ENCODE measurements at regions not wholly inside any gene's neighbourhood (a gene's known extent, or its start where the extent isn't known, plus 50 kb on each side); places are given as distances from the start of the nearest gene placed in this dataset.

DNA sequence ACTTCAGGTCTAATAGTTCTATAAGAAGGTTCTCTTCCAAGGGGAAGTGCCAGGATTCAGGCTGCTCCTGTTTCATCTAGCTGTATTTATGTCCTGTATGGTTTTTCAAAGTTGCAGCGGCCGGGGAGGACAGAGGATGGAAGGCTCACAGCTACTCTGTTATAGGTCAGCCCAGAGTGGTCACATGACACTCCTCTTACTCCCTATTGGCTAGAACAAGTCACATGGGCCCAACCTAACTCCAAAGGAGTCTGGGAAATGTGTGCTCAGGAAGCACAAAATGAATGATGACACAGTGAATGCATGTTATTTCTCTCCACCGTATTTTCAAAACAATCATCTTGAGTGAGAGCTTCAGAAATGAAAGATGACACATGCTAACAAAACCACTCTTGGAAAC is 645.1 kb upstream of the RBFOX1 start:
- intact Hi-C loops (cut with micrococcal nuclease; ENCODE audit: unreplicated experiment), result loop anchor here (10.0 kb wide), 1 partner anchor 1487 kb away; no protein-coding TSS in a partner anchor
- H2AFZ ChIP-seq (ENCODE audit: low read length), result no peak overlapping the region
- H4K20me1 ChIP-seq (ENCODE audit: insufficient read depth, low read length), result no peaks in the 10 kb centered on the region
- no TSS peak for BruUV-seq (replicated peaks)
- ChIA-PET CTCF (ENCODE audit: unreplicated experiment) (no interaction called here), POLR2A (no interaction called here)
- H3K36me3 ChIP-seq (ENCODE audit: insufficient read depth, low read length), result no peaks in the 10 kb centered on the region
- no peaks in the 10 kb centered on the region for H3K9me2 ChIP-seq (ENCODE audit: insufficient read depth, low read length)
- H3K79me2 ChIP-seq (ENCODE audit: insufficient read depth, low read depth, low read length), result no peaks in the 10 kb centered on the region
- H3K9me3 ChIP-seq (ENCODE audit: low read length), result no peaks in the 10 kb centered on the region
- DNase-seq (ENCODE audit: low spot score), result no peak
- H3K4me2 ChIP-seq (ENCODE audit: low read length), result no peak overlapping the region
- no peak overlapping the region for H3K27ac ChIP-seq (ENCODE audit: low read depth, low read length, poor library complexity, severe bottlenecking)
- TF ChIP-seq EZH2phosphoT487 (IDR thresholded peaks at IDR 0.05; ENCODE audit: borderline replicate concordance, low read depth, low read length), result no peak
- no peak for TF ChIP-seq CTCF (conservative IDR thresholded peaks at IDR 0.05; ENCODE audit: low read length)
- no peaks in the 10 kb centered on the region for H3K4me1 ChIP-seq (ENCODE audit: insufficient read depth, low read length, poor library complexity, severe bottlenecking)
- no peak overlapping the region for H3K4me3 ChIP-seq (ENCODE audit: low read depth, low read length, poor library complexity, severe bottlenecking)

DNA sequence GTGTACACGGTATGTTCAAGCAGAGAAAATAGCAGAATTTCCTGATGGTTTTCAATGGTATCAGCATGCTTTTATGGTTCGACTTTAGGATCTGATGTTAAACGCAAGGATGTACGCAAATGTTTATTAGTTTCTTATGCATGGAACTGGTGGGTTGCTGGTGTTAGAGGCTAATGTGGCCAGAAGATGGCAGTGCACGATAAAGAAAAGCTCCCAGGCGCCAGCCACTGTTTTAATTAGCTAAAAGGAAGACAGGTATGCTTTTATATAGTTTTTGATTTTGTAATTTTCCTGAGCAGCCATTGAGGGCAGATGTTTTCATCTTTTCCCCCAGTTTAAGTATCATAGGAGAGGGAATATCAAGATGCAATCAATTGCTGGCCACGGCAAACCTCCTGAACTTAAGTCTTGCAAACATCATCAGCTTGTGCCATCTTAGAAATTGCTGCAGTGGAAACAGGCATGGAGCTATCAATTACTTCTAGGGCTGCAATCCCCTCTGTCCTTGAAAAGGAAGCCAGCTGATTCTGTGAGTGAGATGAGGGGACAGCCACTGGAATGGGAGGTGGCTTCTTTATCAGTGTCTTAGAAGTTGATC is 648.5 kb upstream of the RBFOX1 start:
- no peaks in the 10 kb centered on the region for H3K9me2 ChIP-seq (ENCODE audit: insufficient read depth, low read length)
- H3K79me2 ChIP-seq (ENCODE audit: insufficient read depth, low read depth, low read length), result no peaks in the 10 kb centered on the region
- H3K36me3 ChIP-seq (ENCODE audit: insufficient read depth, low read length), result no peaks in the 10 kb centered on the region
- H4K20me1 ChIP-seq (ENCODE audit: insufficient read depth, low read length), result no peaks in the 10 kb centered on the region
- no peaks in the 10 kb centered on the region for H3K9me3 ChIP-seq (ENCODE audit: low read length)
- H3K4me2 ChIP-seq (ENCODE audit: low read length), result no peak overlapping the region
- no TSS peak for BruUV-seq (replicated peaks)
- H3K27ac ChIP-seq (ENCODE audit: low read depth, low read length, poor library complexity, severe bottlenecking), result no peak overlapping the region
- H3K4me1 ChIP-seq (ENCODE audit: insufficient read depth, low read length, poor library complexity, severe bottlenecking), result no peaks in the 10 kb centered on the region
- ChIA-PET POLR2A (interaction anchor here (0.5 kb wide), 1 partner anchor 1606 kb away, joined by 3 read pairs; no protein-coding TSS in a partner anchor), CTCF (ENCODE audit: unreplicated experiment) (no interaction called here)
- no peak overlapping the region for H3K4me3 ChIP-seq (ENCODE audit: low read depth, low read length, poor library complexity, severe bottlenecking)
- TF ChIP-seq EZH2phosphoT487 (IDR thresholded peaks at IDR 0.05; ENCODE audit: borderline replicate concordance, low read depth, low read length), result no peak
- peak; percentile 82 for TF ChIP-seq CTCF (conservative IDR thresholded peaks at IDR 0.05; ENCODE audit: low read length)
- peak; percentile 35 for DNase-seq (ENCODE audit: low spot score)
- intact Hi-C loops (cut with micrococcal nuclease; ENCODE audit: unreplicated experiment), result loop anchor here (10.0 kb wide), 1 partner anchor 1491 kb away; no protein-coding TSS in a partner anchor
- H2AFZ ChIP-seq (ENCODE audit: low read length), result no peak overlapping the region

GRCh38 chr16:6682142-6682811 is 650.4 kb upstream of the RBFOX1 start:
- H3K4me2 ChIP-seq (ENCODE audit: low read length), result no peak overlapping the region
- no peaks in the 10 kb centered on the region for H3K4me1 ChIP-seq (ENCODE audit: insufficient read depth, low read length, poor library complexity, severe bottlenecking)
- no peaks in the 10 kb centered on the region for H3K9me2 ChIP-seq (ENCODE audit: insufficient read depth, low read length)
- H3K36me3 ChIP-seq (ENCODE audit: insufficient read depth, low read length), result no peaks in the 10 kb centered on the region
- no peaks in the 10 kb centered on the region for H3K9me3 ChIP-seq (ENCODE audit: low read length)
- no peak overlapping the region for H3K4me3 ChIP-seq (ENCODE audit: low read depth, low read length, poor library complexity, severe bottlenecking)
- no peaks in the 10 kb centered on the region for H4K20me1 ChIP-seq (ENCODE audit: insufficient read depth, low read length)
- CTCF ChIA-PET (ENCODE audit: unreplicated experiment), result no interaction called here
- no TSS peak for BruUV-seq (replicated peaks)
- POLR2A ChIA-PET, result interaction anchor here (0.7 kb wide), 1 partner anchor 1050 kb away, joined by 3 read pairs; no protein-coding TSS in a partner anchor
- TF ChIP-seq EZH2phosphoT487 (IDR thresholded peaks at IDR 0.05; ENCODE audit: borderline replicate concordance, low read depth, low read length) (no peak), CTCF (conservative IDR thresholded peaks at IDR 0.05; ENCODE audit: low read length) (peak; percentile 85)
- H3K79me2 ChIP-seq (ENCODE audit: insufficient read depth, low read depth, low read length), result no peaks in the 10 kb centered on the region
- intact Hi-C loops (cut with micrococcal nuclease; ENCODE audit: unreplicated experiment), result loop anchor here (10.0 kb wide), 1 partner anchor 1493 kb away; no protein-coding TSS in a partner anchor
- no peak overlapping the region for H3K27ac ChIP-seq (ENCODE audit: low read depth, low read length, poor library complexity, severe bottlenecking)
- no peak overlapping the region for H2AFZ ChIP-seq (ENCODE audit: low read length)
- peak; percentile 35 for DNase-seq (ENCODE audit: low spot score)
